HG03558 (cell line): ENCODE measurements at regions not wholly inside any gene's neighbourhood (a gene's known extent, or its start where the extent isn't known, plus 50 kb on each side); places are given as distances from the start of the nearest gene placed in this dataset.
A peak's percentile ranks its signal among the peaks of the same experiment; 100 is the strongest.
"Not testable (repeated sequence)": the region's sequence is repeated elsewhere in the genome, so short reads cannot be mapped to it uniquely, and the experiment has no call there.

Source experiments
- ATAC-seq: cut with Tn5 transposase; IDR thresholded peaks from one replicate; pipeline ENCODE4 v1.9.1; 2021; ENCODE audit warnings: moderate number of reproducible peaks; ENCODE audit not compliant: unreplicated experiment; ENCODE audit errors: extremely low read depth

- ATAC-seq, result no peak
Observed at GRCh38 chr4:181085557-181085956, 1157.6 kb upstream of the TENM3 start.

GRCh38 chr4:181105487-181105886, 1137.7 kb upstream of the TENM3 start:
- no peak for ATAC-seq

- no peak for ATAC-seq
Observed at GRCh38 chr4:181106398-181106797, 1136.8 kb upstream of the TENM3 start.

GRCh38 chr4:181108237-181108636, 1135.0 kb upstream of the TENM3 start:
- ATAC-seq, result no peak

GRCh38 chr4:181119186-181119585, 1124.0 kb upstream of the TENM3 start:
- no peak for ATAC-seq

- ATAC-seq, result no peak
Observed at GRCh38 chr4:181121733-181122132, 1121.5 kb upstream of the TENM3 start.

GRCh38 chr4:181127171-181127570, 1116.0 kb upstream of the TENM3 start:
- no peak for ATAC-seq

- not testable (repeated sequence) for ATAC-seq
Observed at GRCh38 chr4:181130317-181130716, 1112.9 kb upstream of the TENM3 start.

GRCh38 chr4:181137351-181137750, 1105.9 kb upstream of the TENM3 start:
- no peak for ATAC-seq

GRCh38 chr4:181138116-181138515, 1105.1 kb upstream of the TENM3 start:
- no peak for ATAC-seq

GRCh38 chr4:181140037-181140603, 1103.1 kb upstream of the TENM3 start:
- no peak for ATAC-seq

GRCh38 chr4:181143250-181143854, 1099.8 kb upstream of the TENM3 start:
- ATAC-seq, result peak; percentile 73

- no peak for ATAC-seq
Observed at GRCh38 chr4:181146051-181146450, 1097.2 kb upstream of the TENM3 start.

GRCh38 chr4:181147416-181147951, 1095.7 kb upstream of the TENM3 start:
- ATAC-seq, result no peak

GRCh38 chr4:181148470-181148869, 1094.7 kb upstream of the TENM3 start:
- ATAC-seq, result no peak

- ATAC-seq, result no peak
Observed at GRCh38 chr4:181150191-181150590, 1093.0 kb upstream of the TENM3 start.

GRCh38 chr4:181151856-181152255, 1091.3 kb upstream of the TENM3 start:
- no peak for ATAC-seq

- no peak for ATAC-seq
Observed at GRCh38 chr4:181157647-181158046, 1085.6 kb upstream of the TENM3 start.

GRCh38 chr4:181158971-181159370, 1084.2 kb upstream of the TENM3 start:
- ATAC-seq, result no peak

GRCh38 chr4:181161669-181162068, 1081.5 kb upstream of the TENM3 start:
- no peak for ATAC-seq

- no peak for ATAC-seq
Observed at GRCh38 chr4:181162266-181162665, 1080.9 kb upstream of the TENM3 start.

- ATAC-seq, result no peak
Observed at GRCh38 chr4:181162676-181163075, 1080.5 kb upstream of the TENM3 start.
